SKM-1 treated with dmso at 0.1 percent for 144 hours (cell line): ENCODE measurements at regions not wholly inside any gene's neighbourhood (a gene's known extent, or its start where the extent isn't known, plus 50 kb on each side); places are given as distances from the start of the nearest gene placed in this dataset.
A peak's percentile ranks its signal among the peaks of the same experiment; 100 is the strongest.
"Not testable (repeated sequence)": the region's sequence is repeated elsewhere in the genome, so short reads cannot be mapped to it uniquely, and the experiment has no call there.

Experiments
- DNase-seq: peaks from one replicate; lab custom pipeline; 2025; ENCODE audit not compliant: unreplicated experiment; lab: John Stamatoyannopoulos, UW

GRCh38 chr4:177494791-177495190 is 52.6 kb upstream of the AGA start:
- no peak for DNase-seq

GRCh38 chr4:177495626-177496025 is 53.4 kb upstream of the AGA start:
- DNase-seq, result not testable (repeated sequence)

- no peak for DNase-seq
Measured at GRCh38 chr4:177499537-177499936, 57.3 kb upstream of the AGA start.

- no peak for DNase-seq
Measured at GRCh38 chr4:177505171-177505615, 63.0 kb upstream of the AGA start.

- DNase-seq, result no peak
Measured at GRCh38 chr4:177508662-177509061, 66.4 kb upstream of the AGA start.

- no peak for DNase-seq
Measured at GRCh38 chr4:177509226-177509745, 67.0 kb upstream of the AGA start.

- DNase-seq, result no peak
Measured at GRCh38 chr4:177511611-177512010, 69.4 kb upstream of the AGA start.

- no peak for DNase-seq
Measured at GRCh38 chr4:177512646-177513045, 70.4 kb upstream of the AGA start.

GRCh38 chr4:177517862-177518261 is 75.6 kb upstream of the AGA start:
- DNase-seq, result no peak

GRCh38 chr4:177519481-177520260 is 77.4 kb upstream of the AGA start:
- DNase-seq, result no peak

- DNase-seq, result no peak
Measured at GRCh38 chr4:177528620-177529019, 86.4 kb upstream of the AGA start.

GRCh38 chr4:177530561-177530960 is 88.3 kb upstream of the AGA start:
- DNase-seq, result no peak

- DNase-seq, result no peak
Measured at GRCh38 chr4:177532358-177532757, 90.1 kb upstream of the AGA start.

- DNase-seq, result not testable (repeated sequence)
Measured at GRCh38 chr4:177534841-177535240, 92.6 kb upstream of the AGA start.

GRCh38 chr4:177546745-177547144 is 104.5 kb upstream of the AGA start:
- no peak for DNase-seq

- DNase-seq, result no peak
Measured at GRCh38 chr4:177547985-177548384, 105.7 kb upstream of the AGA start.

GRCh38 chr4:177555007-177555574 is 112.9 kb upstream of the AGA start:
- peak; percentile 23 for DNase-seq

- DNase-seq, result no peak
Measured at GRCh38 chr4:177557416-177557815, 115.2 kb upstream of the AGA start.

- DNase-seq, result no peak
Measured at GRCh38 chr4:177558995-177559394, 116.8 kb upstream of the AGA start.

GRCh38 chr4:177562163-177562562 is 119.9 kb upstream of the AGA start:
- DNase-seq, result no peak

GRCh38 chr4:177562859-177563258 is 120.6 kb upstream of the AGA start:
- DNase-seq, result no peak

- DNase-seq, result no peak
Measured at GRCh38 chr4:177566691-177567090, 124.5 kb upstream of the AGA start.
